Esophagus (tissue), 2 donors: ENCODE measurements at regions not wholly inside any gene's neighbourhood (a gene's known extent, or its start where the extent isn't known, plus 50 kb on each side); places are given as distances from the start of the nearest gene placed in this dataset.

Experiments
- H3K27ac ChIP-seq, 2 donors: one replicate each; pipeline ENCODE4 v1.5.1; 2013; ENCODE audit warnings: low read depth in 2 of 2, mild to moderate bottlenecking in 2 of 2, inconsistent platforms in 1 of 2, low read length in 1 of 2, moderate library complexity in 1 of 2
- H3K27me3 ChIP-seq, 2 donors: one replicate each; pipeline ENCODE4 v1.6.1; 2013; ENCODE audit warnings: low read length in 2 of 2, control low read depth in 1 of 2, mild to moderate bottlenecking in 1 of 2; ENCODE audit not compliant: insufficient read depth in 2 of 2, control insufficient read depth in 1 of 2
- H3K36me3 ChIP-seq, 2 donors: one replicate each; pipeline ENCODE4 v1.6.1; 2013; ENCODE audit warnings: low read length in 1 of 2; ENCODE audit not compliant: control insufficient read depth in 2 of 2, insufficient read depth in 2 of 2
- H3K4me1 ChIP-seq, 2 donors: one replicate each; pipeline ENCODE4 v1.6.1; 2013; ENCODE audit warnings: low read length in 1 of 2; ENCODE audit not compliant: control insufficient read depth in 2 of 2, insufficient read depth in 2 of 2
- H3K4me3 ChIP-seq, 2 donors: one replicate each; pipeline ENCODE4 v1.5.1; 2013; ENCODE audit warnings: low read length in 2 of 2, mild to moderate bottlenecking in 2 of 2, low read depth in 1 of 2, moderate library complexity in 1 of 2
- H3K9me3 ChIP-seq, 2 donors: one replicate each; pipeline ENCODE4 v1.6.1; 2013; ENCODE audit warnings: mild to moderate bottlenecking in 2 of 2, low read depth in 1 of 2, low read length in 1 of 2, moderate library complexity in 1 of 2; ENCODE audit not compliant: control insufficient read depth in 2 of 2, insufficient read depth in 1 of 2
- WGBS, 2 donors: extraction: QIAGEN DNeasy Blood & Tissue Kit; methylation state at CpG; one replicate each; pipeline ENCODE4 v1.1.7; 2013; 5-methylcytosine and 5-hydroxymethylcytosine counted together
- donor health status: healthy with polysubstance abuse.
- donor health status: Bipolar disorder and iron deficiency.

- Histone ChIP-seq H3K27me3 (no peaks in the 10 kb centered on the region), H3K36me3 (no peaks in the 10 kb centered on the region), H3K27ac (no peak overlapping the region), H3K4me1 (no peaks in the 10 kb centered on the region), H3K9me3 (no peaks in the 10 kb centered on the region), H3K4me3 (no peak overlapping the region)
- WGBS, 2 donors, result 75 to 86% methylated on average over 1 of the region's 1 CpG
Measured at GRCh38 chr3:34005886-34006285, 207.5 kb downstream of the PDCD6IP start.

GRCh38 chr3:34008191-34008590 is 209.8 kb downstream of the PDCD6IP start:
- Histone ChIP-seq H3K4me1 (peaks cover 0 to 3% of the 10 kb centered on the region in 2 donors), H3K4me3 (no peak overlapping the region), H3K9me3 (no peaks in the 10 kb centered on the region), H3K36me3 (no peaks in the 10 kb centered on the region), H3K27me3 (no peaks in the 10 kb centered on the region), H3K27ac (no peak overlapping the region)
- 94 to 96% methylated on average over 1 of the region's 1 CpG for WGBS, 2 donors

DNA sequence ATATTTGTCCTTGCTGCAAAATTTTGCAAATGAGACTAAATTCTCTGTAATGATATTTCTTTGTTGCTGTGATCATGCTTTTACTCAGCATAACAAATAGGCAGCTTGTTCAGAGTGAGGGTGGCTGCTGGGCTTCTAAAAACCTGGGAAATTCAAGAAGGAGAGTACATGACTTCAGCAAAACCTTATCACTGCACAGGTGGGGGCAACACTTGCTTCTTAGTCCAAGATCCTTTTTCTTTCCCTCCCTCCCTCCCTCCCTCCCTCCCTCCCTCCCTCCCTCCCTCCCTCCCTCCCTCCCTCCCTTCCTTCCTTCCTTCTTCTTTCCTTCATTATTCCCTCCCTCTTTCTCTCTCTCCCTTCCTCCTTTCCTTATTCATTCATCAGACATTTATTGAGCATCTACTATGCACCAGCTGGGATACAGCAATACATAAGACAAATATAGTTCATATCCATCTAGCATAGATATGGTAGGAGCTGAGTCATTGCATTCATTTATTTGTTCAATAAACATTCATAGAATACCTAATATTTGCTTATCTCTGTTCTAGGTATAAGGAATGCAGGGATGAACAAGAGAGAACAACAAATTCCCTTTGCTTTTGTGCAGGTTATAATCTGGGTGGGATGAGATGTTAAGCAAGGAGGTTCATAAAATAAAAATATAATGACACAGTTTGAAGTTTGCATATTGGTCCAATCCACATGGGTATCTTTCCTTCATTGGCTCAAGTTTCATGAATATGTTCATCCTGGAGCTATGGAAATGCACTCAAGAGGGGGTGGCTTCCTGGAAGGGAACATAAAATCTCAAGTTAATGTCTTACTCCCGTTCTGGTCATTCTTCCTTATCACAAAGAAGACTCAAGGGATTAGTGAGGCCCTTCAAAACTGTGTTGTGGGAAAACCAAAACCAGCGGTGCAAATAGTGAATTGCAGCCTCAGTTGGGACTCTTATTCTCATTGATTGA is 210.7 kb downstream of the PDCD6IP start:
- Histone ChIP-seq H3K4me3 (no peak overlapping the region), H3K9me3 (no peaks in the 10 kb centered on the region), H3K36me3 (no peaks in the 10 kb centered on the region), H3K27ac (no peak overlapping the region), H3K4me1 (peaks cover 0 to 3% of the 10 kb centered on the region in 2 donors), H3K27me3 (no peaks in the 10 kb centered on the region)
- WGBS, 2 donors, result 53 to 79% methylated on average over 2 of the region's 2 CpGs

GRCh38 chr3:34011171-34012101 is 213.0 kb downstream of the PDCD6IP start:
- Histone ChIP-seq H3K4me1 (peaks cover 0 to 3% of the 10 kb centered on the region in 2 donors), H3K36me3 (no peaks in the 10 kb centered on the region), H3K9me3 (no peaks in the 10 kb centered on the region), H3K27ac (no peak overlapping the region), H3K27me3 (no peaks in the 10 kb centered on the region), H3K4me3 (no peak overlapping the region)
- 86 to 93% methylated on average over 3 of the region's 3 CpGs for WGBS, 2 donors

DNA sequence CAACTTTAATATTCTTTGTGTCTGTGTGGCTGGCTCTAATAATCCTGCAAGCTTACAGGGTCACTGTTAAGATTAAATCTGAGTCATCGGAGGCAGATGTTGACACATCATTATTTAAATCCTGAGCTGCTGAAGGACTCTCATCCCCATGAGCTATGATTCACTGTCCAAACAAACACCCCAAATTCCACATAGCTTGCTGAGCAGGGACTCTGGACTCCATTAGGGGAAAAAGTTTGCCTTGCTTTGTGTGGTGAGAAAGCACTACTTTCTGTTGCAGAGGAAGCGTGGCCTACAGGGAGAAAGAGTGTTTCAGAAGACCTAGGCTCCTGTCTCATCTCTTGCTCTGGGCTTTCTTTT is 213.7 kb downstream of the PDCD6IP start:
- Histone ChIP-seq H3K9me3 (no peaks in the 10 kb centered on the region), H3K4me1 (peaks cover 0 to 3% of the 10 kb centered on the region in 2 donors), H3K27me3 (no peaks in the 10 kb centered on the region), H3K36me3 (no peaks in the 10 kb centered on the region), H3K4me3 (no peak overlapping the region), H3K27ac (peak overlapping the region; percentile 36 to 52)
- WGBS, 2 donors, result 24 to 29% methylated on average over 2 of the region's 2 CpGs

GRCh38 chr3:34013818-34014570 is 215.6 kb downstream of the PDCD6IP start:
- 84 to 89% methylated on average over 6 of the region's 6 CpGs for WGBS, 2 donors
- Histone ChIP-seq H3K27me3 (no peaks in the 10 kb centered on the region), H3K4me3 (no peak overlapping the region)

GRCh38 chr3:34015204-34016142 is 217.0 kb downstream of the PDCD6IP start:
- Histone ChIP-seq H3K4me1 (peaks cover 0 to 3% of the 10 kb centered on the region in 2 donors), H3K27ac (no peak overlapping the region), H3K27me3 (no peaks in the 10 kb centered on the region), H3K4me3 (no peak overlapping the region), H3K36me3 (no peaks in the 10 kb centered on the region), H3K9me3 (no peaks in the 10 kb centered on the region)
- 85 to 89% methylated on average over 9 of the region's 9 CpGs for WGBS, 2 donors

More at GRCh38 chr3:34013818-34014570, 215.6 kb downstream of the PDCD6IP start:
- no peak overlapping the region for H3K27ac ChIP-seq
- no peaks in the 10 kb centered on the region for H3K36me3 ChIP-seq
- no peaks in the 10 kb centered on the region for H3K9me3 ChIP-seq
- peaks cover 0 to 3% of the 10 kb centered on the region in 2 donors for H3K4me1 ChIP-seq

DNA sequence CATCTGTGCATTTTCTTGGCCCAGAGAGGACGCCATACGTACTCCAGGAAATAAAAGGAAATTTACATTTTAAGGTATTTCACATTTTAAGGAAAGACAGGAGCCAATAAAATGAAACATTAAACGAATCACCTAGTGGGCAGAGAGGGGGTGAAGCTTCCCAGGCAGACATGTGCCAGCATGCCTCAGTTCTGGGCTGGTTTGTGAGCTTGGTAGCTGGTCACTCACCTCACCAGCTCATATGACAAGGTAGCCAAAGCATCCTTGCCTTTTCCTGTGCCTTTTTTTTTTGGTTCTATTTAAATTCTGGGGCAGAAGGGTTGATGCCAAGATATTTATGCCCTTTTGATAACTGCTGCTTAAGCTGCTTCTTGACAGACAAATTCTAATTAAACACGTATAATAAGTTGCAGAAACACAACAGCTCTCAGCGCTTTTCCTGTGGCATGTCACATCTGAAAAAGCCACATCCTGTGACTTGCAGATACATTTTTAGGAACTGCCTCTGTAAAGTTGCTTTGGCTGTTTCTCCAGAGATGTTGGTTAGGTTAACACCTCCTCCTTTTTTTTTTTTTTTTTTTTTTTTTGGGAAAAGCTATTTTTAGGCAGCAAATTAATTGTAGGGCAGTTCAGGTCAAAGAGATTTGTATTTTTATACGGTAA is 218.6 kb downstream of the PDCD6IP start:
- no peaks in the 10 kb centered on the region for H3K36me3 ChIP-seq
- H3K27ac ChIP-seq, result no peak overlapping the region
- no peaks in the 10 kb centered on the region for H3K4me1 ChIP-seq
- H3K9me3 ChIP-seq, result no peaks in the 10 kb centered on the region
- WGBS, 2 donors, result 57 to 58% methylated on average over 6 of the region's 6 CpGs
- H3K4me3 ChIP-seq, result no peak overlapping the region
- no peaks in the 10 kb centered on the region for H3K27me3 ChIP-seq
